ENCODE measurements at regions not wholly inside any gene's neighbourhood (a gene's known extent, or its start where the extent isn't known, plus 50 kb on each side); places are given as distances from the start of the nearest gene placed in this dataset.

- DNase-seq (ENCODE audit: low read depth in 2 of 2): no peak
Observed at GRCh38 chr9:99750526-99750925, 71.2 kb upstream of the NR4A3 start.

- DNase-seq (ENCODE audit: low read depth in 2 of 2): no peak
Observed at GRCh38 chr9:99752417-99753109, 69.1 kb upstream of the NR4A3 start.

GRCh38 chr9:99753436-99753835 lies 68.2 kb upstream of the NR4A3 start:
- DNase-seq (ENCODE audit: low read depth in 2 of 2): no peak

- DNase-seq (ENCODE audit: low read depth in 2 of 2): no peak
Observed at GRCh38 chr9:99760421-99760820, 61.3 kb upstream of the NR4A3 start.

- DNase-seq (ENCODE audit: low read depth in 2 of 2): no peak
Observed at GRCh38 chr9:99762470-99762869, 59.2 kb upstream of the NR4A3 start.

Measured in stimulated activated CD8-positive, alpha-beta memory T cell treated with anti-CD3 and anti-CD28 coated beads, Interleukin-7, amount 100 ng/mL, for 1 hour (primary cell).